Right lobe of liver (tissue), 6 donors: ENCODE measurements at regions not wholly inside any gene's neighbourhood (a gene's known extent, or its start where the extent isn't known, plus 50 kb on each side); places are given as distances from the start of the nearest gene placed in this dataset.
A peak's percentile ranks its signal among the peaks of the same experiment; 100 is the strongest.

Source experiments
- ATAC-seq, 4 donors: fragments of 200-7000 bp; cut with Tn5 transposase; one replicate each; pipeline ENCODE4 v1.9.1; 2020; ENCODE audit warnings: mild to moderate bottlenecking in 4 of 4, moderate library complexity in 4 of 4
- DNase-seq, 3 donors: peaks; one replicate each; pipeline ENCODE4 v3.0.0-alpha.2; 2020
- H3K27ac ChIP-seq, 3 donors: fragments of 200-600 bp; one replicate each; pipeline ENCODE4 v1.8.0; 2022
- H3K27me3 ChIP-seq, 2 donors: fragments of 200-600 bp; one replicate each; pipeline ENCODE4 v1.8.0; 2022
- H3K36me3 ChIP-seq, 4 donors: fragments of 200-600 bp; sonication (generic) in 1 of 4; one replicate each; pipeline versions ENCODE4 v1.5.1 to v1.8.0; 2017 to 2022; ENCODE audit warnings: control low read depth in 1 of 4
- H3K4me1 ChIP-seq, 4 donors: fragments of 200-600 bp; sonication (generic) in 1 of 4; one replicate each; pipeline versions ENCODE4 v1.5.1 to v1.8.0; 2017 to 2022; ENCODE audit warnings: control low read depth in 1 of 4
- H3K4me3 ChIP-seq, 3 donors: fragments of 200-600 bp; one replicate each; pipeline ENCODE4 v1.8.0; 2022
- H3K9me3 ChIP-seq, 4 donors: fragments of 200-600 bp; sonication (generic) in 1 of 4; one replicate each; pipeline versions ENCODE4 v1.5.1 to v1.8.0; 2017 to 2022; ENCODE audit warnings: control low read depth in 1 of 4
- CTCF ChIP-seq, 4 donors: fragments of 200-600 bp in 3 of 4; fragments of 450-650 bp in 1 of 4; IDR thresholded peaks; one replicate each; pipeline versions ENCODE4 v1.5.1 to v1.8.0; 2016 to 2022; ENCODE audit warnings: antibody characterized with exemption in 4 of 4, mild to moderate bottlenecking in 2 of 4
- POLR2A ChIP-seq: fragments of 450-650 bp; IDR thresholded peaks from one replicate; pipeline ENCODE4 v1.6.1; 2017; ENCODE audit warnings: antibody characterized with exemption, mild to moderate bottlenecking
- WGBS: methylation state at CpG from one replicate; pipeline ENCODE4 v1.1.6; 2018; ENCODE audit warnings: low coverage, low lambda C conversion rate; ENCODE audit not compliant: insufficient coverage; ENCODE audit errors: missing lambda C conversion rate; 5-methylcytosine and 5-hydroxymethylcytosine counted together
- intact Hi-C, 2 donors: fragments of 100-400 bp; cut with DNase I; formaldehyde crosslinking; loops; one replicate each; pipeline versions ENCODE4 v1.11.2 to v1.14.1; 2022
- donor health status: DM: no; HTN: yes; CAD: no.
- donor health status: DM: no; HTN: no; CAD: no.
- donor health status: DM: no; HTN: no; CAD: no.
- donor health status: DM: no; HTN: yes; CAD: no.
- donor health status: DM: no; HTN: yes; CAD: no.

GRCh38 chr6:105804000-105804399, 282.1 kb upstream of the PRDM1 start:
- ATAC-seq: no peak
- no peak for TF ChIP-seq POLR2A
- TF ChIP-seq CTCF (IDR thresholded peaks at IDR 0.05): no peak
- Histone ChIP-seq H3K27me3 (no peaks in the 10 kb centered on the region), H3K4me1 (peaks cover 0 to 44% (median 6%) of the 10 kb centered on the region in 4 donors), H3K36me3 (no peaks in the 10 kb centered on the region), H3K9me3 (no peaks in the 10 kb centered on the region), H3K4me3 (no peak overlapping the region), H3K27ac (peak overlapping the region in 2 of 3 donors; percentile 14 to 78)
- intact Hi-C loops: no loop called here
- 61% methylated on average over 1 of the region's 1 CpG for WGBS
- DNase-seq: no peak

- TF ChIP-seq CTCF (IDR thresholded peaks at IDR 0.05): no peak
- TF ChIP-seq POLR2A: no peak
- peak overlapping the region in 2 of 3 donors; percentile 14 to 78 for H3K27ac ChIP-seq
- no peaks in the 10 kb centered on the region for H3K36me3 ChIP-seq
- H3K9me3 ChIP-seq: no peaks in the 10 kb centered on the region
- DNase-seq (no peak), ATAC-seq (no peak)
- WGBS: 61% methylated on average over 2 of the region's 2 CpGs
- no peaks in the 10 kb centered on the region for H3K27me3 ChIP-seq
- intact Hi-C loops: no loop called here
- H3K4me1 ChIP-seq: peaks cover 0 to 49% (median 8%) of the 10 kb centered on the region in 4 donors
- H3K4me3 ChIP-seq: no peak overlapping the region
These were observed 282.7 kb upstream of the PRDM1 start for GRCh38 chr6:105803442-105803841.

GRCh38 chr6:105802703-105803102, 283.4 kb upstream of the PRDM1 start:
- ATAC-seq: no peak
- H3K27me3 ChIP-seq: no peaks in the 10 kb centered on the region
- peaks cover 0 to 54% (median 9%) of the 10 kb centered on the region in 4 donors for H3K4me1 ChIP-seq
- H3K27ac ChIP-seq: no peak overlapping the region
- intact Hi-C loops: no loop called here
- no peak for TF ChIP-seq CTCF (IDR thresholded peaks at IDR 0.05)
- no peak for TF ChIP-seq POLR2A
- WGBS: 90% methylated on average over 3 of the region's 3 CpGs
- no peaks in the 10 kb centered on the region for H3K36me3 ChIP-seq
- H3K9me3 ChIP-seq: no peaks in the 10 kb centered on the region
- DNase-seq: no peak
- H3K4me3 ChIP-seq: no peak overlapping the region

GRCh38 chr6:105800871-105801270, 285.3 kb upstream of the PRDM1 start:
- H3K4me1 ChIP-seq: peaks cover 0 to 63% (median 14%) of the 10 kb centered on the region in 4 donors
- WGBS: 41% methylated on average over 2 of the region's 2 CpGs
- H3K4me3 ChIP-seq: no peak overlapping the region
- H3K27ac ChIP-seq: no peak overlapping the region
- no peaks in the 10 kb centered on the region for H3K9me3 ChIP-seq
- TF ChIP-seq POLR2A (no peak), CTCF (IDR thresholded peaks at IDR 0.05) (no peak)
- intact Hi-C loops: no loop called here
- DNase-seq: no peak
- no peaks in the 10 kb centered on the region for H3K36me3 ChIP-seq
- H3K27me3 ChIP-seq: no peaks in the 10 kb centered on the region
- ATAC-seq: no peak

GRCh38 chr6:105800398-105800797, 285.7 kb upstream of the PRDM1 start:
- intact Hi-C loops: no loop called here
- TF ChIP-seq POLR2A: no peak
- no peak for TF ChIP-seq CTCF (IDR thresholded peaks at IDR 0.05)
- ATAC-seq: no peak
- WGBS: 95% methylated on average over 2 of the region's 2 CpGs
- peak overlapping the region in 1 of 3 donors; percentile 93 for H3K27ac ChIP-seq
- no peaks in the 10 kb centered on the region for H3K36me3 ChIP-seq
- DNase-seq: no peak
- no peak overlapping the region for H3K4me3 ChIP-seq
- H3K27me3 ChIP-seq: no peaks in the 10 kb centered on the region
- peaks cover 0 to 64% (median 14%) of the 10 kb centered on the region in 4 donors for H3K4me1 ChIP-seq
- H3K9me3 ChIP-seq: no peaks in the 10 kb centered on the region
